Testis (tissue), 2 donors: ENCODE measurements at regions not wholly inside any gene's neighbourhood (a gene's known extent, or its start where the extent isn't known, plus 50 kb on each side); places are given as distances from the start of the nearest gene placed in this dataset.
A peak's percentile ranks its signal among the peaks of the same experiment; 100 is the strongest.
"Not testable (repeated sequence)": the region's sequence is repeated elsewhere in the genome, so short reads cannot be mapped to it uniquely, and the experiment has no call there.

Experiments used
- DNase-seq: peaks from one replicate; pipeline ENCODE4 v3.0.0-alpha.2; 2019
- H3K27ac ChIP-seq, 2 donors: fragments of 200-600 bp; sonication (generic); one replicate each; pipeline ENCODE4 v1.5.1; 2019
- H3K27me3 ChIP-seq: fragments of 200-600 bp; sonication (generic); one replicate; pipeline ENCODE4 v1.5.1; 2019
- H3K36me3 ChIP-seq: fragments of 200-600 bp; sonication (generic); one replicate; pipeline ENCODE4 v1.5.1; 2017; ENCODE audit warnings: low read depth; ENCODE audit errors: missing control alignments
- H3K4me1 ChIP-seq: fragments of 200-600 bp; sonication (generic); one replicate; pipeline ENCODE4 v1.5.1; 2019
- H3K4me3 ChIP-seq, 2 donors: fragments of 200-600 bp; sonication (generic); one replicate each; pipeline ENCODE4 v1.5.1; 2017 to 2019
- H3K9me3 ChIP-seq: fragments of 200-600 bp; sonication (generic); one replicate; pipeline ENCODE4 v1.5.1; 2017
- POLR2A ChIP-seq: fragments of 450-650 bp; IDR thresholded peaks from one replicate; pipeline ENCODE4 v1.6.1; 2017; ENCODE audit warnings: antibody characterized with exemption, mild to moderate bottlenecking, moderate library complexity
- WGBS, 2 donors: methylation state at CpG; one replicate each; pipeline ENCODE4 v1.1.5; 2018; 5-methylcytosine and 5-hydroxymethylcytosine counted together
- intact Hi-C: fragments of 100-400 bp; cut with DNase I; formaldehyde crosslinking; loops from one replicate; pipeline ENCODE4 v1.15.1; 2023; ENCODE audit warnings: low total_unique reads
- TF ChIP-seq, protein P1 (sequence below), 3 experiments: fragments of 450-650 bp in 2 of 3; fragments of 200-600 bp in 1 of 3; sonication (generic) in 1 of 3; IDR thresholded peaks; one replicate each; pipeline ENCODE4 v1.5.1; 2016 to 2019; ENCODE audit warnings: antibody characterized with exemption in 3 of 3, mild to moderate bottlenecking in 2 of 3, moderate library complexity in 1 of 3

- H3K4me3 ChIP-seq, result no peak overlapping the region
Observed at GRCh38 chr13:87557788-87558187, 113.4 kb upstream of the SLITRK5 start.

GRCh38 chr13:87561580-87561979, 109.6 kb upstream of the SLITRK5 start:
- H3K4me1 ChIP-seq, H3K36me3 ChIP-seq, H3K9me3 ChIP-seq, DNase-seq, intact Hi-C loops, H3K27me3 ChIP-seq, H3K27ac ChIP-seq: not testable (repeated sequence)
- WGBS, 2 donors, result 65 to 87% methylated on average over 15 to 31 of the region's 31 CpGs
- H3K4me3 ChIP-seq, result peak overlapping the region in 1 of 2 donors; percentile 21

More at GRCh38 chr13:87557788-87558187, 113.4 kb upstream of the SLITRK5 start:
- no peaks in the 10 kb centered on the region for H3K27me3 ChIP-seq
- intact Hi-C loops, result no loop called here
- H3K27ac ChIP-seq, result no peak overlapping the region
- TF ChIP-seq POLR2A, result no peak
- TF ChIP-seq, protein P1, sequence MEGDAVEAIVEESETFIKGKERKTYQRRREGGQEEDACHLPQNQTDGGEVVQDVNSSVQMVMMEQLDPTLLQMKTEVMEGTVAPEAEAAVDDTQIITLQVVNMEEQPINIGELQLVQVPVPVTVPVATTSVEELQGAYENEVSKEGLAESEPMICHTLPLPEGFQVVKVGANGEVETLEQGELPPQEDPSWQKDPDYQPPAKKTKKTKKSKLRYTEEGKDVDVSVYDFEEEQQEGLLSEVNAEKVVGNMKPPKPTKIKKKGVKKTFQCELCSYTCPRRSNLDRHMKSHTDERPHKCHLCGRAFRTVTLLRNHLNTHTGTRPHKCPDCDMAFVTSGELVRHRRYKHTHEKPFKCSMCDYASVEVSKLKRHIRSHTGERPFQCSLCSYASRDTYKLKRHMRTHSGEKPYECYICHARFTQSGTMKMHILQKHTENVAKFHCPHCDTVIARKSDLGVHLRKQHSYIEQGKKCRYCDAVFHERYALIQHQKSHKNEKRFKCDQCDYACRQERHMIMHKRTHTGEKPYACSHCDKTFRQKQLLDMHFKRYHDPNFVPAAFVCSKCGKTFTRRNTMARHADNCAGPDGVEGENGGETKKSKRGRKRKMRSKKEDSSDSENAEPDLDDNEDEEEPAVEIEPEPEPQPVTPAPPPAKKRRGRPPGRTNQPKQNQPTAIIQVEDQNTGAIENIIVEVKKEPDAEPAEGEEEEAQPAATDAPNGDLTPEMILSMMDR (IDR thresholded peaks at IDR 0.05), result no peak
- no peaks in the 10 kb centered on the region for H3K36me3 ChIP-seq
- WGBS, 2 donors, result 79 to 84% methylated on average over 2 of the region's 2 CpGs
- H3K4me1 ChIP-seq, result no peaks in the 10 kb centered on the region
- no peaks in the 10 kb centered on the region for H3K9me3 ChIP-seq
- no peak for DNase-seq

DNA sequence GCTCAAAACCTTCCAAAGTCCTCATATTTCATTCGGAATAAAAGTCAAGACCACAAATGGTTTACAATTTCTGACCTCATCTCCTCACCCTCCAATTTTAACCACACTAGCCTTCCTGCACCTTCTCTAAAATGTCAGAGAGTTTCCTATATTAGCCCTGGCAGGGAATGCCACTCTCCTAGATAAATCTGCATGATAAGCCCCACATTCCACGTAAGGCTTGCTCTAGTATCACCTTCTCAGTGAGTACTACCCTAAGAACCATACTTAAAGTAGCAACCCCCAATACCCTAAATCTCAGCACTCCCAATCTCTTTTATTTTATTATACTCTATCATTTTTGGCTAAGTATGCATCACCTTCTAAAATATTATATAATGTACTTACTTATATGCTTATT, 100.5 kb upstream of the SLITRK5 start:
- no peaks in the 10 kb centered on the region for H3K36me3 ChIP-seq
- 77 to 84% methylated on average over 2 of the region's 2 CpGs for WGBS, 2 donors
- no peak for TF ChIP-seq POLR2A
- TF ChIP-seq, protein P1 (IDR thresholded peaks at IDR 0.05), result no peak
- no peaks in the 10 kb centered on the region for H3K9me3 ChIP-seq
- no peaks in the 10 kb centered on the region for H3K4me1 ChIP-seq
- intact Hi-C loops, result no loop called here
- no peaks in the 10 kb centered on the region for H3K27me3 ChIP-seq
- H3K4me3 ChIP-seq, result no peak overlapping the region
- DNase-seq, result no peak
- H3K27ac ChIP-seq, result no peak overlapping the region

GRCh38 chr13:87582399-87582798, 88.8 kb upstream of the SLITRK5 start:
- DNase-seq, result no peak
- TF ChIP-seq POLR2A, result no peak
- TF ChIP-seq, protein P1 (IDR thresholded peaks at IDR 0.05), result no peak
- H3K27ac ChIP-seq, result no peak overlapping the region
- H3K36me3 ChIP-seq, result no peaks in the 10 kb centered on the region
- no peak overlapping the region for H3K4me3 ChIP-seq
- H3K4me1 ChIP-seq, result no peaks in the 10 kb centered on the region
- no peaks in the 10 kb centered on the region for H3K27me3 ChIP-seq
- intact Hi-C loops, result no loop called here
- H3K9me3 ChIP-seq, result no peaks in the 10 kb centered on the region

DNA sequence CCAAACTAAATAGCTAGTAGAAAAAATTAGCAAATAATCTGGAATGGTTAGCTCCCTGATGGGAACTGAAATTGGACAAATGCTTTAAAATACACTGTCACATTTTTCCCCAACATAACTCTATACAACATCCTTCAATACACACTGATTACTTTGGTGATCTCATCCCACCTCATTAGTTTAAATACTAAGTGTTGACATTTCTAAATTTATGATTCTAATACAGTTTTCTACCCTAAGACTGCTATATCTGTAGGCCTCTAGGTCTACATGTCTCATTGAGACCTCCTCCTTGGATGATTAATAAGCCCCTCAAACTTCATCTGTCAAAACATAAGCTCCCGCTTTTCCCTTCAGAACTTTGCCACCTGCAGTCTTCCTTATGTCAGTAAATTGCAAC, 80.7 kb upstream of the SLITRK5 start:
- no peaks in the 10 kb centered on the region for H3K27me3 ChIP-seq
- TF ChIP-seq POLR2A, result no peak
- TF ChIP-seq, protein P1 (IDR thresholded peaks at IDR 0.05), result no peak
- H3K4me3 ChIP-seq, result no peak overlapping the region
- intact Hi-C loops, result no loop called here
- DNase-seq, result no peak
- H3K4me1 ChIP-seq, result no peaks in the 10 kb centered on the region
- H3K9me3 ChIP-seq, result no peaks in the 10 kb centered on the region
- 31 to 50% methylated on average over 1 of the region's 1 CpG for WGBS, 2 donors
- H3K36me3 ChIP-seq, result no peaks in the 10 kb centered on the region
- H3K27ac ChIP-seq, result no peak overlapping the region

DNA sequence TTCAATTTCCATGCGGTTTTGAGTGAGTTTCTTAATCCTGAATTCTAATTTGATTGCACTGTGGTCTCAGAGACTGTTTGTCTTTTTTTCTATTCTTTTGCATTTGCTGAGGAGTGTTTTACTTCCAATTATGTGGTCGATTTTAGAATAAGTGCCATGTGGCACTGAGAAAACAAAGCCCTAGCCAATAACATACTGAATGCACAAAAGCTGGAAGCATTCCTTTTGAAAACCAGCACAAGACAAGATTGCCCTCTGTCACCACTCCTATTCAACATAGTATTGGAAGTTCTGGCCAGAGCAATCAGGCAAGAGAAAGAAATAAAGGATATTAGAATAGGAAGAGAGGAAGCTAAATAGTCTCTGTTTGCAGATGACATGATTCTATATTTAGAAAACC, 66.7 kb upstream of the SLITRK5 start:
- H3K36me3 ChIP-seq, H3K9me3 ChIP-seq, DNase-seq, H3K4me1 ChIP-seq, intact Hi-C loops, H3K27me3 ChIP-seq, H3K27ac ChIP-seq, H3K4me3 ChIP-seq: not testable (repeated sequence)
- 70 to 82% methylated on average over 2 of the region's 2 CpGs for WGBS, 2 donors
